ENCODE measurements at regions not wholly inside any gene's neighbourhood (a gene's known extent, or its start where the extent isn't known, plus 50 kb on each side); places are given as distances from the start of the nearest gene placed in this dataset.

GRCh38 chr17:6232732-6233101 is 162.5 kb downstream of the WSCD1 start:
- TF ChIP-seq TOX (CRISPR knock-in tag; IDR thresholded peaks at IDR 0.05; ENCODE audit: borderline replicate concordance) (no peak), GLIS3 (CRISPR knock-in tag; IDR thresholded peaks at IDR 0.05) (no peak), RARB (CRISPR knock-in tag; IDR thresholded peaks at IDR 0.05) (no peak), CREB5 (CRISPR knock-in tag; IDR thresholded peaks at IDR 0.05; ENCODE audit: low read depth) (no peak), TSHZ2 (CRISPR knock-in tag; IDR thresholded peaks at IDR 0.05) (no peak), ZFP3 (CRISPR knock-in tag; IDR thresholded peaks at IDR 0.05) (no peak), ZNF70 (CRISPR knock-in tag; IDR thresholded peaks at IDR 0.05) (no peak), ARNTL (CRISPR knock-in tag; IDR thresholded peaks at IDR 0.05; ENCODE audit: borderline replicate concordance, low read depth) (no peak), ZFP30 (CRISPR knock-in tag; IDR thresholded peaks at IDR 0.05) (no peak), ZNF8 (CRISPR knock-in tag; IDR thresholded peaks at IDR 0.05) (no peak)
- TF ChIP-seq, protein P1, sequence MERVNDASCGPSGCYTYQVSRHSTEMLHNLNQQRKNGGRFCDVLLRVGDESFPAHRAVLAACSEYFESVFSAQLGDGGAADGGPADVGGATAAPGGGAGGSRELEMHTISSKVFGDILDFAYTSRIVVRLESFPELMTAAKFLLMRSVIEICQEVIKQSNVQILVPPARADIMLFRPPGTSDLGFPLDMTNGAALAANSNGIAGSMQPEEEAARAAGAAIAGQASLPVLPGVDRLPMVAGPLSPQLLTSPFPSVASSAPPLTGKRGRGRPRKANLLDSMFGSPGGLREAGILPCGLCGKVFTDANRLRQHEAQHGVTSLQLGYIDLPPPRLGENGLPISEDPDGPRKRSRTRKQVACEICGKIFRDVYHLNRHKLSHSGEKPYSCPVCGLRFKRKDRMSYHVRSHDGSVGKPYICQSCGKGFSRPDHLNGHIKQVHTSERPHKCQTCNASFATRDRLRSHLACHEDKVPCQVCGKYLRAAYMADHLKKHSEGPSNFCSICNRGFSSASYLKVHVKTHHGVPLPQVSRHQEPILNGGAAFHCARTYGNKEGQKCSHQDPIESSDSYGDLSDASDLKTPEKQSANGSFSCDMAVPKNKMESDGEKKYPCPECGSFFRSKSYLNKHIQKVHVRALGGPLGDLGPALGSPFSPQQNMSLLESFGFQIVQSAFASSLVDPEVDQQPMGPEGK (CRISPR knock-in tag; IDR thresholded peaks at IDR 0.05; ENCODE audit: borderline replicate concordance), result no peak

All from SK-N-SH treated with all-trans-retinoic acid at 6 μM for 48 hours (cell line).